GM06990 (cell line): ENCODE measurements at regions not wholly inside any gene's neighbourhood (a gene's known extent, or its start where the extent isn't known, plus 50 kb on each side); places are given as distances from the start of the nearest gene placed in this dataset.

Source experiments
- DNase-seq: peaks from one replicate; pipeline ENCODE4 v3.0.0-alpha.2; 2011; ENCODE audit not compliant: insufficient read length; ENCODE audit errors: extremely low read depth
- H3K27me3 ChIP-seq: replicated peaks from 2 replicates; pipeline ENCODE4 v1.6.0; 2011; ENCODE audit warnings: low read length; ENCODE audit not compliant: control insufficient read depth, insufficient read depth
- H3K36me3 ChIP-seq: 2 replicates; pipeline ENCODE4 v1.5.1; 2011; ENCODE audit warnings: low read length; ENCODE audit not compliant: control insufficient read depth, insufficient read depth
- H3K4me3 ChIP-seq: replicated peaks from 2 replicates; pipeline ENCODE4 v1.5.1; 2011; ENCODE audit warnings: low read depth, mild to moderate bottlenecking, control low read depth, low read length
- TF ChIP-seq, protein P1 (sequence below): IDR thresholded peaks from 2 replicates; pipeline ENCODE4 v1.5.1; 2011; ENCODE audit warnings: low read length, control low read depth, mild to moderate bottlenecking, inconsistent platforms; ENCODE audit not compliant: insufficient read depth, poor library complexity, severe bottlenecking

GRCh38 chr9:26483991-26484390 is 408.6 kb downstream of the CAAP1 start:
- TF ChIP-seq, protein P1, sequence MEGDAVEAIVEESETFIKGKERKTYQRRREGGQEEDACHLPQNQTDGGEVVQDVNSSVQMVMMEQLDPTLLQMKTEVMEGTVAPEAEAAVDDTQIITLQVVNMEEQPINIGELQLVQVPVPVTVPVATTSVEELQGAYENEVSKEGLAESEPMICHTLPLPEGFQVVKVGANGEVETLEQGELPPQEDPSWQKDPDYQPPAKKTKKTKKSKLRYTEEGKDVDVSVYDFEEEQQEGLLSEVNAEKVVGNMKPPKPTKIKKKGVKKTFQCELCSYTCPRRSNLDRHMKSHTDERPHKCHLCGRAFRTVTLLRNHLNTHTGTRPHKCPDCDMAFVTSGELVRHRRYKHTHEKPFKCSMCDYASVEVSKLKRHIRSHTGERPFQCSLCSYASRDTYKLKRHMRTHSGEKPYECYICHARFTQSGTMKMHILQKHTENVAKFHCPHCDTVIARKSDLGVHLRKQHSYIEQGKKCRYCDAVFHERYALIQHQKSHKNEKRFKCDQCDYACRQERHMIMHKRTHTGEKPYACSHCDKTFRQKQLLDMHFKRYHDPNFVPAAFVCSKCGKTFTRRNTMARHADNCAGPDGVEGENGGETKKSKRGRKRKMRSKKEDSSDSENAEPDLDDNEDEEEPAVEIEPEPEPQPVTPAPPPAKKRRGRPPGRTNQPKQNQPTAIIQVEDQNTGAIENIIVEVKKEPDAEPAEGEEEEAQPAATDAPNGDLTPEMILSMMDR, result no peak
- Histone ChIP-seq H3K36me3 (no peaks in the 10 kb centered on the region), H3K4me3 (no peak overlapping the region), H3K27me3 (no peaks in the 10 kb centered on the region)
- DNase-seq, result no peak

DNA sequence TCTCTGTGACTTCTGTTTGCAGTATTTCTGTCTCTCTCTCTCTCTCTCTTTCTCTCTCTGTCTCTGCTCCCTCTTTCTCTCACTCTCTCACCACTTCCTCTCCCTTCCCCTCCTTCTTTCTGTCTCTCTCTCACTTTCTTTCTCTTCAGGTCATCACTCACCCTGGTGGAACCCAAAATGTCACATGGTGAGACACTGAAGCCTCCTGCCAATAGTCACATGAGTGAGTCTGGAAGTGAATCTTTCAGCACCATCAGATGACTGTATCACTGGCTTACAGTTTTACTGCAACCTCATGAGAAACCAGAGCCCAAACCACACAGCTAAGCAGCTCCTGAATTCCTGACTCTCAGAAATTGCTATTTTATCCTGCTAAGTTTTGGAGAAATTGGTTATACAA is 414.6 kb downstream of the CAAP1 start:
- Histone ChIP-seq H3K4me3 (no peak overlapping the region), H3K36me3 (no peaks in the 10 kb centered on the region), H3K27me3 (no peaks in the 10 kb centered on the region)
- TF ChIP-seq, protein P1, result no peak
- DNase-seq, result no peak

DNA sequence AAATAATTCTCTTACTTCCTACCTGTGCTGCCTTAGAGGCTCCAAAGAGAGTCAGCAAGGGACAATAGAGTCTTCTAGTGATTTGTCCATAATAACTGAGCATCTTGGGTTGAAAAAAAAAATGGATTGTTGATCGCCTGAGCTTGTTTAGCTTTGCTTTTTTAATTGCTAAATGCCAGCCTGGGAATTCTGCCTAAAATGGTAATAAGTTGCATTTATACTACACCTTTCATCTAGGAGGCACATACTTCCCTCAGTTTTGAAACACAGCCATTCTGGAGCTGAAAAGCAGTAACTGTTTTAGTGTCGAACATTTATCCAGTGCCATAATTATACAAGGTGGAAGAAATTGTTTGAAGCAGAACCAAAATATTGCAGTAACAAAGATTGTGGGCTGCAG is 421.3 kb downstream of the CAAP1 start:
- TF ChIP-seq, protein P1, result no peak
- no peak overlapping the region for H3K4me3 ChIP-seq
- no peaks in the 10 kb centered on the region for H3K36me3 ChIP-seq
- H3K27me3 ChIP-seq, result no peaks in the 10 kb centered on the region
- DNase-seq, result no peak

- TF ChIP-seq, protein P1, result no peak
- Histone ChIP-seq H3K27me3 (no peaks in the 10 kb centered on the region), H3K36me3 (no peaks in the 10 kb centered on the region), H3K4me3 (no peak overlapping the region)
- DNase-seq, result no peak
Measured at GRCh38 chr9:26470284-26470683, 422.3 kb downstream of the CAAP1 start.

- no peaks in the 10 kb centered on the region for H3K36me3 ChIP-seq
- no peaks in the 10 kb centered on the region for H3K27me3 ChIP-seq
- no peak for DNase-seq
- TF ChIP-seq, protein P1, result no peak
- H3K4me3 ChIP-seq, result no peak overlapping the region
Measured at GRCh38 chr9:26463837-26464236, 428.8 kb downstream of the CAAP1 start.

- TF ChIP-seq, protein P1, result no peak
- no peaks in the 10 kb centered on the region for H3K27me3 ChIP-seq
- DNase-seq, result no peak
- no peak overlapping the region for H3K4me3 ChIP-seq
- no peaks in the 10 kb centered on the region for H3K36me3 ChIP-seq
Measured at GRCh38 chr9:26462751-26463150, 429.9 kb downstream of the CAAP1 start.
